CD8-positive, alpha-beta memory T cell (primary cell): ENCODE measurements at regions not wholly inside any gene's neighbourhood (a gene's known extent, or its start where the extent isn't known, plus 50 kb on each side); places are given as distances from the start of the nearest gene placed in this dataset.
A peak's percentile ranks its signal among the peaks of the same experiment; 100 is the strongest.

Experiments used
- CTCF ChIA-PET: fragments of 350-600 bp; sonication (Branson Sonifier 250); formaldehyde crosslinking; loops from one replicate; lab custom pipeline; 2021; ENCODE audit warnings: antibody characterized with exemption; lab: Charles Lee
- POLR2A ChIA-PET: fragments of 350-600 bp; sonication (Branson Sonifier 250); formaldehyde crosslinking; loops from one replicate; lab custom pipeline; 2021; ENCODE audit warnings: antibody characterized with exemption; lab: Charles Lee
- DNase-seq, 5 donors: peaks; one replicate each; pipeline versions ENCODE4 v3.0.0 to v3.0.0-alpha.2; 2020 to 2022; ENCODE audit warnings: mixed read lengths in 1 of 5
- H3K27ac ChIP-seq: one replicate; pipeline ENCODE4 v1.7.0; 2013; ENCODE audit warnings: low read depth, mild to moderate bottlenecking, low read length, moderate library complexity
- H3K27me3 ChIP-seq: 2 replicates; pipeline ENCODE4 v1.7.0; 2013; ENCODE audit warnings: low read length, mild to moderate bottlenecking; ENCODE audit not compliant: insufficient read depth, poor library complexity, severe bottlenecking
- H3K36me3 ChIP-seq: 2 replicates; pipeline ENCODE4 v1.7.0; 2013; ENCODE audit warnings: mild to moderate bottlenecking, low read length, moderate library complexity; ENCODE audit not compliant: insufficient read depth
- H3K4me1 ChIP-seq: 2 replicates; pipeline ENCODE4 v1.7.0; 2013; ENCODE audit warnings: mild to moderate bottlenecking, low read length, moderate library complexity; ENCODE audit not compliant: insufficient read depth
- H3K4me3 ChIP-seq: 2 replicates; pipeline ENCODE4 v1.7.0; 2013; ENCODE audit warnings: mild to moderate bottlenecking, low read length
- H3K9me3 ChIP-seq: 2 replicates; pipeline ENCODE4 v1.7.0; 2013; ENCODE audit warnings: mild to moderate bottlenecking, low read length
- H3K27ac Mint-ChIP-seq, 8 donors: one replicate each; pipeline ENCODE4 v1.8.0; 2020 to 2021; ENCODE audit warnings: mixed read lengths in 8 of 8, mild to moderate bottlenecking in 6 of 8, inconsistent platforms in 3 of 8, moderate library complexity in 3 of 8
- H3K27me3 Mint-ChIP-seq, 2 donors: one replicate each; pipeline ENCODE4 v1.8.0; 2020 to 2021; ENCODE audit warnings: mixed read lengths in 2 of 2, mild to moderate bottlenecking in 1 of 2, moderate library complexity in 1 of 2
- H3K36me3 Mint-ChIP-seq, 3 donors: one replicate each; pipeline ENCODE4 v1.8.0; 2020 to 2021; ENCODE audit warnings: mixed read lengths in 3 of 3, inconsistent platforms in 1 of 3, mild to moderate bottlenecking in 1 of 3
- H3K4me1 Mint-ChIP-seq, 3 donors: one replicate each; pipeline ENCODE4 v1.8.0; 2020 to 2021; ENCODE audit warnings: mixed read lengths in 3 of 3, inconsistent platforms in 1 of 3, mild to moderate bottlenecking in 1 of 3
- H3K4me3 Mint-ChIP-seq, 7 donors: one replicate each; pipeline ENCODE4 v1.8.0; 2020 to 2021; ENCODE audit warnings: mixed read lengths in 7 of 7, mild to moderate bottlenecking in 6 of 7, moderate library complexity in 4 of 7, inconsistent platforms in 2 of 7
- H3K9me3 Mint-ChIP-seq, 5 donors: one replicate each; pipeline ENCODE4 v1.8.0; 2020 to 2022; ENCODE audit warnings: mixed read lengths in 5 of 5, mild to moderate bottlenecking in 3 of 5, moderate library complexity in 2 of 5, inconsistent platforms in 1 of 5

DNA sequence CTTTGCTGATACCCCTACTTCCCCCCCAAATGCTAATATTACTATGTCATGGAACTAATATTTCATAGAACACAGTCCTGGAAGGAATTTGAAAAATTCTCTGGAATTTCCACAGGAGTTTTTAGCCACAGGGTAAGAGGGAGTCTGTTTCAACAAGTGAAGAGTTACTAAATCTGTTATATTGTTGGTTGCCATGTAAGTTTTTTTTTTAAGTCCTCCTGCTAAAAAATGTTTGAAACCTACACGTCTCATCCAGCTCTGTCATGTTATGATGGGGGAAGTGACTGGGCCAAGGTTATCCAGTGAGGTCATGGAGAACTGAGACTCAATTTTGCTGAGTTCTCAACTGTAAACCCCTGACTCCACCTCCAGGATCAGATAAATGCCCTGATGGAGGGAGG, 60.8 kb upstream of the USP24 start:
- peaks cover 6% of the 10 kb centered on the region for H3K4me1 ChIP-seq
- Mint-ChIP-seq H3K27me3 (peaks cover 0 to 1% of the 10 kb centered on the region in 2 donors), H3K4me3 (no peak overlapping the region), H3K36me3 (no peaks in the 10 kb centered on the region), H3K9me3 (no peaks in the 10 kb centered on the region), H3K27ac (peak overlapping the region in 1 of 8 donors; percentile 3), H3K4me1 (peaks cover 3 to 5% (median 4%) of the 10 kb centered on the region in 3 donors)
- no peaks in the 10 kb centered on the region for H3K36me3 ChIP-seq
- H3K27me3 ChIP-seq = no peaks in the 10 kb centered on the region
- CTCF ChIA-PET = no interaction called here
- POLR2A ChIA-PET = interaction anchor here (1.2 kb wide), 1 partner anchor 133 kb away, joined by 3 read pairs; no protein-coding TSS in a partner anchor
- no peak for DNase-seq
- no peaks in the 10 kb centered on the region for H3K9me3 ChIP-seq
- H3K4me3 ChIP-seq = no peak overlapping the region
- no peak overlapping the region for H3K27ac ChIP-seq

DNA sequence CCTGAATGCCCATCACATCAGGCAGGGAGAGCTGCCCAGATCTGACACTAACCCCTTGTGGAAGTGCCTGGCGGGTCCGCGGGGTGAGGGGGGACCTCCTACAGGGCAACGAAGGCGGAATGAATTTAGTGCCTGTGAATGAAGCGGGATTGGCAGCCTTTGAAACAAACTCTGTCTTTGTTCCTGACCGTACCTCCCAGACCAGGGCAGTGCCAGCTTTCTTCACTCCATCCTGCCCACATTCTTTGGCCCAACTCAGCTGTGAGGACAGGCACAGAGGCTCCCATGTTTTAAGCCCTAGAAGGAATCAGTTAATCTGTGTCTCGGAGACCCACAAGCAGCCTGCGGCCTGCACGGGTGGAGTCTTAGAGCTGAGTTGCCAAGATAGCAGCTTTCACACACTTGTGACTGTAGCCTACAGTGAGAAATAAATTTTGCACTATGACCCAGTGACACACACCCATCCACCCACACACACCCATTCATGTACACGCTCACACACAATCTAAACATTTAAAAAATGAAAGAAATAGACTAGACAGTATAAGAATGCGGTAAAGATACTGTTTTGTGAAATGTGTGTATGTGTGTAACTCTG, 60.1 kb upstream of the USP24 start:
- Mint-ChIP-seq H3K4me3 (no peak overlapping the region), H3K27me3 (peaks cover 0 to 1% of the 10 kb centered on the region in 2 donors), H3K36me3 (no peaks in the 10 kb centered on the region), H3K4me1 (peaks cover 3 to 5% (median 4%) of the 10 kb centered on the region in 3 donors), H3K9me3 (no peaks in the 10 kb centered on the region), H3K27ac (no peak overlapping the region)
- no peak overlapping the region for H3K27ac ChIP-seq
- H3K4me3 ChIP-seq = no peak overlapping the region
- H3K9me3 ChIP-seq = no peaks in the 10 kb centered on the region
- H3K4me1 ChIP-seq = peaks cover 6% of the 10 kb centered on the region
- H3K36me3 ChIP-seq = no peaks in the 10 kb centered on the region
- no peak for DNase-seq
- POLR2A ChIA-PET = interaction anchor here (1.2 kb wide), 1 partner anchor 132 kb away, joined by 3 read pairs; no protein-coding TSS in a partner anchor
- H3K27me3 ChIP-seq = no peaks in the 10 kb centered on the region
- CTCF ChIA-PET = interaction anchor here (0.7 kb wide), 1 partner anchor 9 kb away, joined by 3 read pairs; no protein-coding TSS in a partner anchor

GRCh38 chr1:55272994-55273393, 57.8 kb upstream of the USP24 start:
- Histone ChIP-seq H3K27ac (no peak overlapping the region), H3K4me1 (peaks cover 6% of the 10 kb centered on the region), H3K9me3 (no peaks in the 10 kb centered on the region), H3K4me3 (no peak overlapping the region), H3K36me3 (no peaks in the 10 kb centered on the region), H3K27me3 (no peaks in the 10 kb centered on the region)
- peaks cover 0 to 5% (median 0%) of the 10 kb centered on the region in 3 donors for H3K36me3 Mint-ChIP-seq
- peaks cover 0 to 3% (median 0%) of the 10 kb centered on the region in 5 donors for H3K9me3 Mint-ChIP-seq
- DNase-seq = no peak
- ChIA-PET POLR2A (no interaction called here), CTCF (interaction anchor here (1.4 kb wide), 1 partner anchor 12 kb away, joined by 3 read pairs; no protein-coding TSS in a partner anchor)
- H3K27me3 Mint-ChIP-seq = peaks cover 0 to 1% of the 10 kb centered on the region in 2 donors
- H3K4me1 Mint-ChIP-seq = peaks cover 3 to 5% (median 4%) of the 10 kb centered on the region in 3 donors
- H3K27ac Mint-ChIP-seq = no peak overlapping the region
- no peak overlapping the region for H3K4me3 Mint-ChIP-seq
